ENCODE measurements at regions not wholly inside any gene's neighbourhood (a gene's known extent, or its start where the extent isn't known, plus 50 kb on each side); places are given as distances from the start of the nearest gene placed in this dataset.

DNA sequence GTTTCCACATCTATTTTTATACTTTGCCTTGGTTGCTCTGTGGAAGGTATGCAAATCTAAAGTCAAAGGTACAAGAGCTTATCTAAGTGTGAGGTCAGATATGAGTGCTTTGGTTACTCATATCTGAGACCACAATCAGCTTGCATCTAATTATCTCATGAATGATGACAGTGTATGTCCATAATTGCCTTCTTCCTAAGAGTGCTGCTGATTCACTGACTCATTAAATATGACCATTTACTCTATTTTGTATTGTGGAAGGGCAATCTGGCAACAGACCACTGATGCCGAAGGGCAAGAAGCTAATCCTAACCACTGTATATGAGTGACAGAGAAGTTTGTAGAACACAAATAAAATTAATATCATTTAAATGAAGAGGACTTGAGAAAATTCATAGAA lies 1190.2 kb upstream of the AGA start:
- no peaks in the 10 kb centered on the region for H3K4me1 ChIP-seq (ENCODE audit: control insufficient read depth, insufficient read depth, low read length)
- POLR2A ChIA-PET (ENCODE audit: unreplicated experiment) = no interaction called here
- H3K27ac ChIP-seq (ENCODE audit: insufficient read depth, low read length) = no peak overlapping the region
- no TSS peak for BruUV-seq (replicated peaks)
- no peak overlapping the region for H2BK20ac ChIP-seq (ENCODE audit: low read depth, low read length)
- dilution Hi-C loops (cut with HindIII; ENCODE audit: low sequenced_read_pairs, unreplicated experiment) (no loop called here), intact Hi-C loops (cut with micrococcal nuclease) (no loop called here), in situ Hi-C loops (cut with MboI; ENCODE audit: low sequenced_read_pairs) (no loop called here)
- no peak overlapping the region for H2AFZ ChIP-seq (replicated peaks; ENCODE audit: low read length, poor library complexity)
- peaks cover 3% of the 10 kb centered on the region; the same call in 1 of the 2 replicates for H3K9me3 ChIP-seq (ENCODE audit: control insufficient read depth, insufficient read depth, low read length)
- no peaks in the 10 kb centered on the region for H4K20me1 ChIP-seq (ENCODE audit: insufficient read depth, low read length)
- ATAC-seq (ENCODE audit: low read depth) = no peak
- H3K27me3 ChIP-seq (ENCODE audit: control insufficient read depth, insufficient read depth, low read length) = no peaks in the 10 kb centered on the region
- no peak for DNase-seq
- H3K4me3 ChIP-seq (ENCODE audit: insufficient read depth, low read depth, low read length) = no peak overlapping the region
- no peak overlapping the region for H2BK5ac ChIP-seq (ENCODE audit: low read depth, low read length, poor library complexity, severe bottlenecking)
- no peak overlapping the region for H3K9ac ChIP-seq (ENCODE audit: low read depth, low read length)
- no peaks in the 10 kb centered on the region for H3K36me3 ChIP-seq (ENCODE audit: control insufficient read depth, insufficient read depth, low read length)
- H3K79me1 ChIP-seq (ENCODE audit: low read depth in 1 of 2, low read length in 2 of 2) = no peaks in the 10 kb centered on the region
- H3K9me1 ChIP-seq (ENCODE audit: insufficient read depth, low read length) = no peaks in the 10 kb centered on the region
- no peak for TF ChIP-seq CHD1 (IDR thresholded peaks at IDR 0.05; ENCODE audit: low read depth, low read length)
- no peak for TF ChIP-seq NFE2L2 (IDR thresholded peaks at IDR 0.05; ENCODE audit: low read depth, low read length)
- TF ChIP-seq CEBPB (IDR thresholded peaks at IDR 0.05; ENCODE audit: low read depth, low read length) = no peak
- TF ChIP-seq FOS (IDR thresholded peaks at IDR 0.05; ENCODE audit: low read depth, low read length) = no peak
- no peak for TF ChIP-seq RAD21 (IDR thresholded peaks at IDR 0.05; ENCODE audit: low read length)
- TF ChIP-seq MAZ (IDR thresholded peaks at IDR 0.05; ENCODE audit: borderline replicate concordance, low read depth, low read length) = no peak
- TF ChIP-seq MXI1 (IDR thresholded peaks at IDR 0.05; ENCODE audit: borderline replicate concordance, low read depth, low read length) = no peak
- no peak for TF ChIP-seq USF2 (IDR thresholded peaks at IDR 0.05; ENCODE audit: low read depth, low read length)
- TF ChIP-seq, protein P1, sequence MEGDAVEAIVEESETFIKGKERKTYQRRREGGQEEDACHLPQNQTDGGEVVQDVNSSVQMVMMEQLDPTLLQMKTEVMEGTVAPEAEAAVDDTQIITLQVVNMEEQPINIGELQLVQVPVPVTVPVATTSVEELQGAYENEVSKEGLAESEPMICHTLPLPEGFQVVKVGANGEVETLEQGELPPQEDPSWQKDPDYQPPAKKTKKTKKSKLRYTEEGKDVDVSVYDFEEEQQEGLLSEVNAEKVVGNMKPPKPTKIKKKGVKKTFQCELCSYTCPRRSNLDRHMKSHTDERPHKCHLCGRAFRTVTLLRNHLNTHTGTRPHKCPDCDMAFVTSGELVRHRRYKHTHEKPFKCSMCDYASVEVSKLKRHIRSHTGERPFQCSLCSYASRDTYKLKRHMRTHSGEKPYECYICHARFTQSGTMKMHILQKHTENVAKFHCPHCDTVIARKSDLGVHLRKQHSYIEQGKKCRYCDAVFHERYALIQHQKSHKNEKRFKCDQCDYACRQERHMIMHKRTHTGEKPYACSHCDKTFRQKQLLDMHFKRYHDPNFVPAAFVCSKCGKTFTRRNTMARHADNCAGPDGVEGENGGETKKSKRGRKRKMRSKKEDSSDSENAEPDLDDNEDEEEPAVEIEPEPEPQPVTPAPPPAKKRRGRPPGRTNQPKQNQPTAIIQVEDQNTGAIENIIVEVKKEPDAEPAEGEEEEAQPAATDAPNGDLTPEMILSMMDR (conservative IDR thresholded peaks at IDR 0.05; ENCODE audit: low read depth, low read length) = no peak
- TF ChIP-seq POLR2A (IDR thresholded peaks at IDR 0.05; ENCODE audit: low read depth, low read length) = no peak
- TF ChIP-seq BHLHE40 (IDR thresholded peaks at IDR 0.05; ENCODE audit: low read depth, low read length) = no peak
- TF ChIP-seq, protein P2, sequence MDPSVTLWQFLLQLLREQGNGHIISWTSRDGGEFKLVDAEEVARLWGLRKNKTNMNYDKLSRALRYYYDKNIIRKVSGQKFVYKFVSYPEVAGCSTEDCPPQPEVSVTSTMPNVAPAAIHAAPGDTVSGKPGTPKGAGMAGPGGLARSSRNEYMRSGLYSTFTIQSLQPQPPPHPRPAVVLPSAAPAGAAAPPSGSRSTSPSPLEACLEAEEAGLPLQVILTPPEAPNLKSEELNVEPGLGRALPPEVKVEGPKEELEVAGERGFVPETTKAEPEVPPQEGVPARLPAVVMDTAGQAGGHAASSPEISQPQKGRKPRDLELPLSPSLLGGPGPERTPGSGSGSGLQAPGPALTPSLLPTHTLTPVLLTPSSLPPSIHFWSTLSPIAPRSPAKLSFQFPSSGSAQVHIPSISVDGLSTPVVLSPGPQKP (IDR thresholded peaks at IDR 0.05; ENCODE audit: borderline replicate concordance, low read depth, low read length) = no peak
- TF ChIP-seq SMC3 (IDR thresholded peaks at IDR 0.05; ENCODE audit: low read depth, low read length) = no peak
- no peak for TF ChIP-seq RCOR1 (IDR thresholded peaks at IDR 0.05; ENCODE audit: insufficient replicate concordance, low read length)
- TF ChIP-seq RFX5 (IDR thresholded peaks at IDR 0.05; ENCODE audit: low read depth, low read length) = no peak
- no peak overlapping the region for H2AK9ac ChIP-seq (replicated peaks; ENCODE audit: low read depth, low read length, poor library complexity)
- H3K23ac ChIP-seq (ENCODE audit: low read depth, low read length) = no peak overlapping the region
- no peak overlapping the region for H4K91ac ChIP-seq (ENCODE audit: insufficient read depth, low read depth, low read length)
- no peak overlapping the region for H4K5ac ChIP-seq (ENCODE audit: low read depth, low read length)
- H3K4ac ChIP-seq (ENCODE audit: low read depth, low read length) = no peak overlapping the region
- H3K4me2 ChIP-seq (ENCODE audit: low read depth, low read length) = no peak overlapping the region
- H2BK120ac ChIP-seq (ENCODE audit: low read depth, low read length) = no peak overlapping the region
- H3K56ac ChIP-seq (ENCODE audit: extremely low read depth, insufficient read depth, low read length) = no peak overlapping the region
- CTCF ChIA-PET = no interaction called here
- H2BK15ac ChIP-seq (ENCODE audit: low read depth, low read length) = no peak overlapping the region
- no peak overlapping the region for H2AK5ac ChIP-seq (ENCODE audit: low read depth, low read length)
- H4K8ac ChIP-seq (ENCODE audit: low read depth in 2 of 2, low read length in 2 of 2) = no peak overlapping the region
- no peak overlapping the region for H3K18ac ChIP-seq (ENCODE audit: low read depth, low read length)
- WGBS, 2 experiments (ENCODE audit: extremely low coverage in 2 of 2, insufficient read length in 1 of 2) = no CpG with 5 or more reads among the region's 1 CpG
- no peak overlapping the region for H3K14ac ChIP-seq (replicated peaks; ENCODE audit: low read depth, low read length)

All from IMR-90 (cell line).